CD4-positive, alpha-beta T cell (primary cell): ENCODE measurements at regions not wholly inside any gene's neighbourhood (a gene's known extent, or its start where the extent isn't known, plus 50 kb on each side); places are given as distances from the start of the nearest gene placed in this dataset.

Source experiments
- ATAC-seq: fragments of 200-7000 bp; cut with Tn5 transposase; one replicate; pipeline ENCODE4 v1.10.0; 2022; ENCODE audit warnings: mild to moderate bottlenecking; ENCODE audit not compliant: poor library complexity
- CTCF ChIA-PET: fragments of 350-600 bp; sonication (Branson Sonifier 250); formaldehyde crosslinking; loops from one replicate; lab custom pipeline; 2021; ENCODE audit warnings: antibody characterized with exemption, inconsistent platforms; lab: Charles Lee
- POLR2A ChIA-PET: fragments of 350-600 bp; sonication (Branson Sonifier 250); formaldehyde crosslinking; loops from one replicate; lab custom pipeline; 2021; ENCODE audit warnings: antibody characterized with exemption, inconsistent platforms; lab: Charles Lee
- DNase-seq, 14 experiments: peaks; one replicate each; pipeline ENCODE4 v3.0.0-alpha.2; 2013 to 2020; ENCODE audit warnings: mixed read lengths in 2 of 14
- H3K27ac ChIP-seq, 2 donors: one replicate each; pipeline versions ENCODE4 v1.5.1 to v1.7.0; 2013; ENCODE audit warnings: low read length in 2 of 2, low read depth in 1 of 2, mild to moderate bottlenecking in 1 of 2
- H3K27me3 ChIP-seq, 2 experiments: 1 replicate in 1 of 2; 2 replicates in 1 of 2; pipeline versions ENCODE4 v1.6.1 to v1.7.0; 2013; ENCODE audit warnings: low read length in 2 of 2, control low read depth in 1 of 2, mild to moderate bottlenecking in 1 of 2, moderate library complexity in 1 of 2; ENCODE audit not compliant: insufficient read depth in 2 of 2, control insufficient read depth in 1 of 2
- H3K36me3 ChIP-seq: one replicate; pipeline ENCODE4 v1.6.1; 2013; ENCODE audit warnings: low read length, control low read depth; ENCODE audit not compliant: insufficient read depth
- H3K4me1 ChIP-seq: one replicate; pipeline ENCODE4 v1.6.1; 2013; ENCODE audit warnings: low read length, control low read depth; ENCODE audit not compliant: insufficient read depth
- H3K4me3 ChIP-seq: one replicate; pipeline ENCODE4 v1.5.1; 2013; ENCODE audit warnings: mild to moderate bottlenecking, low read length, moderate library complexity
- H3K9me3 ChIP-seq, 2 experiments: 1 replicate in 1 of 2; 2 replicates in 1 of 2; pipeline versions ENCODE4 v1.6.1 to v1.7.0; 2013; ENCODE audit warnings: low read length in 2 of 2, mild to moderate bottlenecking in 2 of 2, control low read depth in 1 of 2, moderate library complexity in 1 of 2; ENCODE audit not compliant: control insufficient read depth in 1 of 2, insufficient read depth in 1 of 2
- H3K27ac Mint-ChIP-seq: one replicate; pipeline ENCODE4 v1.8.0; 2020; ENCODE audit warnings: mixed read lengths
- H3K27me3 Mint-ChIP-seq: one replicate; pipeline ENCODE4 v1.8.0; 2021; ENCODE audit warnings: mixed read lengths
- H3K36me3 Mint-ChIP-seq: one replicate; pipeline ENCODE4 v1.8.0; 2021; ENCODE audit warnings: low read depth, mixed read lengths
- H3K4me1 Mint-ChIP-seq: one replicate; pipeline ENCODE4 v1.8.0; 2021; ENCODE audit warnings: low read depth, mixed read lengths
- H3K4me3 Mint-ChIP-seq: one replicate; pipeline ENCODE4 v1.8.0; 2020; ENCODE audit warnings: mild to moderate bottlenecking, mixed read lengths
- H3K9me3 Mint-ChIP-seq: one replicate; pipeline ENCODE4 v1.8.0; 2020; ENCODE audit warnings: mixed read lengths
- intact Hi-C, 2 experiments: fragments of 100-400 bp; cut with DNase I in 1 of 2; cut with micrococcal nuclease in 1 of 2; formaldehyde crosslinking; loops; one replicate each; pipeline versions ENCODE4 v1.15.1 to v1.9.0; 2023 to 2025; cut with DNase I, micrococcal nuclease
- TF ChIP-seq, protein P1 (sequence below): fragments of 200-600 bp; IDR thresholded peaks from one replicate; pipeline ENCODE4 v1.8.0; 2022; ENCODE audit warnings: antibody characterized with exemption, mild to moderate bottlenecking

DNA sequence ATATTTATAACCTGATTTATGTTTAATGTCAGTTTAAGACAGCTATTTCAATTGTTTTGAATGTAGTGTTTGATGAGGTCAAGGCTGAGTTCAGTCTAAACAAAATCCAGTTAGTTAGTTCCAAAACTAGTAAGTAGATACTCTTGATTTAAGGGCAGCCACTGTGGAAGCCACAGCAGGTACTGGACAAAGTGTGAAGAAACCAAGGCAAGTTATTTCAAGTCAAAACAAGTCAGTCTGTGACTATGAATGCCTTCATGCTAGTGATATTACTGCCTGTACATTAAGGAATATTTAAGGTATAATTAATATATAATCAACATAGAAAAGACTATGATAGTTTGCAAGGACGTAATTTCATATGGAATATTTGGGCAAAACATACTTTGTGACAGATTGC, 362.3 kb downstream of the DMRTA1 start:
- TF ChIP-seq, protein P1, sequence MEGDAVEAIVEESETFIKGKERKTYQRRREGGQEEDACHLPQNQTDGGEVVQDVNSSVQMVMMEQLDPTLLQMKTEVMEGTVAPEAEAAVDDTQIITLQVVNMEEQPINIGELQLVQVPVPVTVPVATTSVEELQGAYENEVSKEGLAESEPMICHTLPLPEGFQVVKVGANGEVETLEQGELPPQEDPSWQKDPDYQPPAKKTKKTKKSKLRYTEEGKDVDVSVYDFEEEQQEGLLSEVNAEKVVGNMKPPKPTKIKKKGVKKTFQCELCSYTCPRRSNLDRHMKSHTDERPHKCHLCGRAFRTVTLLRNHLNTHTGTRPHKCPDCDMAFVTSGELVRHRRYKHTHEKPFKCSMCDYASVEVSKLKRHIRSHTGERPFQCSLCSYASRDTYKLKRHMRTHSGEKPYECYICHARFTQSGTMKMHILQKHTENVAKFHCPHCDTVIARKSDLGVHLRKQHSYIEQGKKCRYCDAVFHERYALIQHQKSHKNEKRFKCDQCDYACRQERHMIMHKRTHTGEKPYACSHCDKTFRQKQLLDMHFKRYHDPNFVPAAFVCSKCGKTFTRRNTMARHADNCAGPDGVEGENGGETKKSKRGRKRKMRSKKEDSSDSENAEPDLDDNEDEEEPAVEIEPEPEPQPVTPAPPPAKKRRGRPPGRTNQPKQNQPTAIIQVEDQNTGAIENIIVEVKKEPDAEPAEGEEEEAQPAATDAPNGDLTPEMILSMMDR = no peak
- H3K4me1 ChIP-seq = no peaks in the 10 kb centered on the region
- ChIA-PET CTCF (no interaction called here), POLR2A (no interaction called here)
- peaks cover 0 to 3% of the 10 kb centered on the region in 2 experiments for H3K9me3 ChIP-seq
- no peak for ATAC-seq
- peaks cover 9% of the 10 kb centered on the region for H3K9me3 Mint-ChIP-seq
- H3K36me3 ChIP-seq = no peaks in the 10 kb centered on the region
- no peaks in the 10 kb centered on the region for H3K27me3 Mint-ChIP-seq
- no peaks in the 10 kb centered on the region for H3K27me3 ChIP-seq
- H3K4me3 Mint-ChIP-seq = no peak overlapping the region
- DNase-seq = no peak
- H3K36me3 Mint-ChIP-seq = no peaks in the 10 kb centered on the region
- no peak overlapping the region for H3K27ac ChIP-seq
- no peak overlapping the region for H3K27ac Mint-ChIP-seq
- intact Hi-C loops = no loop called here
- H3K4me1 Mint-ChIP-seq = no peaks in the 10 kb centered on the region
- H3K4me3 ChIP-seq = no peak overlapping the region

DNA sequence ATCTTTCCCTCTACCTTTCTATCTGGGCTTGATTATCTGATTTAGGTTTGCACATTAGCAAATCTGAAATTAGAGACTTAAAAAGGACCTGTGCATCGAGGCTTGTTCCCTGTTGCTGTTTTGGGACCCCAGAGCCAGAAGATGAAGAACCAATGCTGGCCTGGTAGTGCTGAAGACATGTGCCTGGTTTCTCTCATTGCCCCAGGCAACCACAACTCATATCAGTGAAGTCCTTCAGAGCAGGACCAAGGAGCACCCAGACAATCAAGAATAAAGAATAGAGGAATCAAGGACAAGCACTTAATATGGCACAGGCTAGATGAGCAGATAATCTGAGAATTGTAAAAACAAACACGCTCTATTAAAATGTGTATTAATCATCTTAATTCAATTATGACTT, 362.7 kb downstream of the DMRTA1 start:
- H3K9me3 ChIP-seq = peaks cover 0 to 3% of the 10 kb centered on the region in 2 experiments
- H3K36me3 ChIP-seq = no peaks in the 10 kb centered on the region
- H3K27me3 Mint-ChIP-seq = no peaks in the 10 kb centered on the region
- no peak overlapping the region for H3K4me3 ChIP-seq
- no peaks in the 10 kb centered on the region for H3K4me1 Mint-ChIP-seq
- no peak for DNase-seq
- no peak for ATAC-seq
- TF ChIP-seq, protein P1 = no peak
- H3K27ac ChIP-seq = no peak overlapping the region
- ChIA-PET CTCF (no interaction called here), POLR2A (no interaction called here)
- peaks cover 10% of the 10 kb centered on the region for H3K9me3 Mint-ChIP-seq
- H3K4me1 ChIP-seq = no peaks in the 10 kb centered on the region
- no peaks in the 10 kb centered on the region for H3K36me3 Mint-ChIP-seq
- intact Hi-C loops = no loop called here
- no peak overlapping the region for H3K4me3 Mint-ChIP-seq
- H3K27ac Mint-ChIP-seq = no peak overlapping the region
- no peaks in the 10 kb centered on the region for H3K27me3 ChIP-seq

DNA sequence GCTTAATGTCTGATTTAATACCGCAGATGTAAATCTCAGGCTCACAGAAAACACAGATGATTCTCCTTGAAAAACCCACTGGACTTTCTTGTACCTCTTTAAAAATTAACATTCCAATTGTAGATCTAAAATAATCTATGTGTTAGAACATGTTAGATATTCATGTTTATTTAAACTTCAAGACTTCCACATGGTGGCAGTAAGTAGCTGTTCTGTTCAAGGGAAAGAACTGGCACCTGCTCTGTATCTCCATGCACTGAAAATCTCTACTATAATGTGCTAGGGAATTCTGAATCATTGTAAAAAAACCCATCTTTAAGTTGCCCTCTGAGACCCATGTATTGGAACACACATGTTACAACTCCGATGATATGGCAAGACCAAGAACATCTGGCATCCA, 366.9 kb downstream of the DMRTA1 start:
- Histone ChIP-seq H3K4me3 (no peak overlapping the region), H3K27ac (no peak overlapping the region), H3K27me3 (no peaks in the 10 kb centered on the region), H3K36me3 (no peaks in the 10 kb centered on the region), H3K4me1 (no peaks in the 10 kb centered on the region), H3K9me3 (peaks cover 0 to 3% of the 10 kb centered on the region in 2 experiments)
- ChIA-PET CTCF (no interaction called here), POLR2A (no interaction called here)
- Mint-ChIP-seq H3K9me3 (peaks cover 18% of the 10 kb centered on the region), H3K36me3 (no peaks in the 10 kb centered on the region), H3K4me1 (no peaks in the 10 kb centered on the region), H3K4me3 (no peak overlapping the region), H3K27ac (no peak overlapping the region), H3K27me3 (no peaks in the 10 kb centered on the region)
- no peak for ATAC-seq
- intact Hi-C loops = no loop called here
- DNase-seq = no peak
- TF ChIP-seq, protein P1 = no peak
